WTC11 (cell line): ENCODE measurements at regions not wholly inside any gene's neighbourhood (a gene's known extent, or its start where the extent isn't known, plus 50 kb on each side); places are given as distances from the start of the nearest gene placed in this dataset.

Experiments used
- ATAC-seq: fragments of 200-7000 bp; cut with Tn5 transposase; 2 replicates; pipeline ENCODE4 v1.10.0; 2021; ENCODE audit warnings: mild to moderate bottlenecking, moderate library complexity
- CTCF ChIA-PET: fragments of 300-600 bp; sonication (Branson Sonifier 250); formaldehyde crosslinking; loops from one replicate; lab custom pipeline; 2021; ENCODE audit warnings: antibody characterized with exemption; lab: Charles Lee
- POLR2A ChIA-PET: fragments of 350-600 bp; sonication (Branson Sonifier 250); formaldehyde crosslinking; loops from one replicate; lab custom pipeline; 2021; ENCODE audit warnings: antibody characterized with exemption; lab: Charles Lee
- DNase-seq: peaks from one replicate; pipeline ENCODE4 v3.0.0; 2021; ENCODE audit warnings: low spot score
- H3K27ac Mint-ChIP-seq: 2 replicates; pipeline ENCODE4 v1.8.0; 2021; ENCODE audit warnings: mixed read lengths
- H3K27me3 Mint-ChIP-seq: 2 replicates; pipeline ENCODE4 v1.8.0; 2021; ENCODE audit warnings: low read depth, mild to moderate bottlenecking, moderate library complexity, mixed read lengths
- H3K36me3 Mint-ChIP-seq: 2 replicates; pipeline ENCODE4 v1.8.0; 2021; ENCODE audit warnings: mixed read lengths
- H3K4me1 Mint-ChIP-seq: 2 replicates; pipeline ENCODE4 v1.8.0; 2022; ENCODE audit warnings: mixed read lengths
- H3K4me3 Mint-ChIP-seq: 2 replicates; pipeline ENCODE4 v1.8.0; 2021; ENCODE audit warnings: mild to moderate bottlenecking, moderate library complexity, mixed read lengths
- H3K9me3 Mint-ChIP-seq: 2 replicates; pipeline ENCODE4 v1.8.0; 2021; ENCODE audit warnings: mixed read lengths
- AR ChIP-seq: fragments of 250-450 bp; sonication (Bioruptor Pico); IDR thresholded peaks from 2 replicates; pipeline ENCODE4 v1.9.0; 2021; ENCODE audit warnings: mild to moderate bottlenecking
- ATF1 ChIP-seq: sonication (generic); formaldehyde crosslinking; IDR thresholded peaks from 2 replicates; pipeline ENCODE4 v1.8.1; 2023; ENCODE audit warnings: mild to moderate bottlenecking, moderate library complexity, missing genetic modification reagents
- EMX1 ChIP-seq: fragments of 250-450 bp; sonication (Bioruptor Pico); IDR thresholded peaks from 2 replicates; pipeline ENCODE4 v1.8.0; 2021; ENCODE audit warnings: mild to moderate bottlenecking
- ESRRA ChIP-seq: sonication (generic); formaldehyde crosslinking; IDR thresholded peaks from 2 replicates; pipeline ENCODE4 v1.8.1; 2022; ENCODE audit warnings: mild to moderate bottlenecking, missing genetic modification reagents, borderline replicate concordance
- ETV6 ChIP-seq: sonication (generic); formaldehyde crosslinking; IDR thresholded peaks from 2 replicates; pipeline ENCODE4 v1.8.1; 2022; ENCODE audit warnings: mild to moderate bottlenecking, missing genetic modification reagents
- JUN ChIP-seq: sonication (generic); formaldehyde crosslinking; IDR thresholded peaks from 2 replicates; pipeline ENCODE4 v1.8.0; 2023; ENCODE audit warnings: mild to moderate bottlenecking, missing genetic modification reagents
- NR3C1 ChIP-seq: sonication (generic); formaldehyde crosslinking; conservative IDR thresholded peaks from 2 replicates; pipeline ENCODE4 v1.8.1; 2023; ENCODE audit warnings: low read depth, mild to moderate bottlenecking, missing genetic modification reagents
- OVOL2 ChIP-seq: fragments of 250-450 bp; sonication (Bioruptor Pico); IDR thresholded peaks from 2 replicates; pipeline ENCODE4 v1.9.0; 2021; ENCODE audit warnings: mild to moderate bottlenecking, borderline replicate concordance
- TCF7 ChIP-seq: sonication (generic); formaldehyde crosslinking; IDR thresholded peaks from 2 replicates; pipeline ENCODE4 v1.8.0; 2022; ENCODE audit warnings: mild to moderate bottlenecking, low read depth, missing genetic modification reagents, moderate library complexity
- ZNF121 ChIP-seq: sonication (generic); formaldehyde crosslinking; IDR thresholded peaks from 2 replicates; pipeline ENCODE4 v1.8.0; 2023; ENCODE audit warnings: missing genetic modification reagents
- ZNF232 ChIP-seq: sonication (generic); formaldehyde crosslinking; IDR thresholded peaks from 2 replicates; pipeline ENCODE4 v1.8.0; 2022; ENCODE audit warnings: mild to moderate bottlenecking, missing genetic modification reagents
- ZNF532 ChIP-seq: fragments of 250-450 bp; sonication (Bioruptor Pico); IDR thresholded peaks from 2 replicates; pipeline ENCODE4 v1.9.0; 2021; ENCODE audit warnings: mild to moderate bottlenecking, borderline replicate concordance
- TF ChIP-seq, protein P1 (sequence below): sonication (generic); formaldehyde crosslinking; IDR thresholded peaks from 2 replicates; pipeline ENCODE4 v1.8.1; 2023; ENCODE audit warnings: mild to moderate bottlenecking, missing genetic modification reagents, moderate library complexity
- TF ChIP-seq, protein P2 (sequence below): fragments of 200-600 bp; IDR thresholded peaks from 2 replicates; pipeline ENCODE4 v1.8.0; 2022; ENCODE audit warnings: antibody characterized with exemption
- TF ChIP-seq, protein P3 (sequence below): sonication (generic); formaldehyde crosslinking; IDR thresholded peaks from 2 replicates; pipeline ENCODE4 v1.8.1; 2023; ENCODE audit warnings: mild to moderate bottlenecking, missing genetic modification reagents
- TF ChIP-seq, protein P4 (sequence below): sonication (generic); formaldehyde crosslinking; IDR thresholded peaks from 2 replicates; pipeline ENCODE4 v1.8.0; 2022; ENCODE audit warnings: mild to moderate bottlenecking, missing genetic modification reagents
- TF ChIP-seq, protein P5 (sequence below): sonication (generic); formaldehyde crosslinking; IDR thresholded peaks from 2 replicates; pipeline ENCODE4 v1.8.1; 2023; ENCODE audit warnings: mild to moderate bottlenecking, moderate library complexity, missing genetic modification reagents
- TF ChIP-seq, protein P6 (sequence below): sonication (generic); formaldehyde crosslinking; IDR thresholded peaks from 2 replicates; pipeline ENCODE4 v1.8.0; 2022; ENCODE audit warnings: mild to moderate bottlenecking, missing genetic modification reagents

GRCh38 chr12:53803194-53803593, 51.4 kb upstream of the CISTR start:
- POLR2A ChIA-PET: interaction anchor here (0.5 kb wide), 1 partner anchor 84 kb away, joined by 4 read pairs; no protein-coding TSS in a partner anchor
- no peak overlapping the region for H3K4me3 Mint-ChIP-seq
- no peak for TF ChIP-seq JUN
- TF ChIP-seq AR (CRISPR knock-in tag): no peak
- TF ChIP-seq, protein P1, sequence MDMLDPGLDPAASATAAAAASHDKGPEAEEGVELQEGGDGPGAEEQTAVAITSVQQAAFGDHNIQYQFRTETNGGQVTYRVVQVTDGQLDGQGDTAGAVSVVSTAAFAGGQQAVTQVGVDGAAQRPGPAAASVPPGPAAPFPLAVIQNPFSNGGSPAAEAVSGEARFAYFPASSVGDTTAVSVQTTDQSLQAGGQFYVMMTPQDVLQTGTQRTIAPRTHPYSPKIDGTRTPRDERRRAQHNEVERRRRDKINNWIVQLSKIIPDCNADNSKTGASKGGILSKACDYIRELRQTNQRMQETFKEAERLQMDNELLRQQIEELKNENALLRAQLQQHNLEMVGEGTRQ (CRISPR knock-in tag): no peak
- TF ChIP-seq, protein P2, sequence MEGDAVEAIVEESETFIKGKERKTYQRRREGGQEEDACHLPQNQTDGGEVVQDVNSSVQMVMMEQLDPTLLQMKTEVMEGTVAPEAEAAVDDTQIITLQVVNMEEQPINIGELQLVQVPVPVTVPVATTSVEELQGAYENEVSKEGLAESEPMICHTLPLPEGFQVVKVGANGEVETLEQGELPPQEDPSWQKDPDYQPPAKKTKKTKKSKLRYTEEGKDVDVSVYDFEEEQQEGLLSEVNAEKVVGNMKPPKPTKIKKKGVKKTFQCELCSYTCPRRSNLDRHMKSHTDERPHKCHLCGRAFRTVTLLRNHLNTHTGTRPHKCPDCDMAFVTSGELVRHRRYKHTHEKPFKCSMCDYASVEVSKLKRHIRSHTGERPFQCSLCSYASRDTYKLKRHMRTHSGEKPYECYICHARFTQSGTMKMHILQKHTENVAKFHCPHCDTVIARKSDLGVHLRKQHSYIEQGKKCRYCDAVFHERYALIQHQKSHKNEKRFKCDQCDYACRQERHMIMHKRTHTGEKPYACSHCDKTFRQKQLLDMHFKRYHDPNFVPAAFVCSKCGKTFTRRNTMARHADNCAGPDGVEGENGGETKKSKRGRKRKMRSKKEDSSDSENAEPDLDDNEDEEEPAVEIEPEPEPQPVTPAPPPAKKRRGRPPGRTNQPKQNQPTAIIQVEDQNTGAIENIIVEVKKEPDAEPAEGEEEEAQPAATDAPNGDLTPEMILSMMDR: no peak
- no peak for TF ChIP-seq EMX1 (CRISPR knock-in tag)
- no peak for TF ChIP-seq OVOL2 (CRISPR knock-in tag)
- TF ChIP-seq NR3C1 (CRISPR knock-in tag): no peak
- TF ChIP-seq, protein P3, sequence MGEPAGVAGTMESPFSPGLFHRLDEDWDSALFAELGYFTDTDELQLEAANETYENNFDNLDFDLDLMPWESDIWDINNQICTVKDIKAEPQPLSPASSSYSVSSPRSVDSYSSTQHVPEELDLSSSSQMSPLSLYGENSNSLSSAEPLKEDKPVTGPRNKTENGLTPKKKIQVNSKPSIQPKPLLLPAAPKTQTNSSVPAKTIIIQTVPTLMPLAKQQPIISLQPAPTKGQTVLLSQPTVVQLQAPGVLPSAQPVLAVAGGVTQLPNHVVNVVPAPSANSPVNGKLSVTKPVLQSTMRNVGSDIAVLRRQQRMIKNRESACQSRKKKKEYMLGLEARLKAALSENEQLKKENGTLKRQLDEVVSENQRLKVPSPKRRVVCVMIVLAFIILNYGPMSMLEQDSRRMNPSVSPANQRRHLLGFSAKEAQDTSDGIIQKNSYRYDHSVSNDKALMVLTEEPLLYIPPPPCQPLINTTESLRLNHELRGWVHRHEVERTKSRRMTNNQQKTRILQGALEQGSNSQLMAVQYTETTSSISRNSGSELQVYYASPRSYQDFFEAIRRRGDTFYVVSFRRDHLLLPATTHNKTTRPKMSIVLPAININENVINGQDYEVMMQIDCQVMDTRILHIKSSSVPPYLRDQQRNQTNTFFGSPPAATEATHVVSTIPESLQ: no peak
- no peak for TF ChIP-seq ZNF532
- TF ChIP-seq ZNF121 (CRISPR knock-in tag): no peak
- TF ChIP-seq TCF7 (CRISPR knock-in tag): no peak
- no peak for TF ChIP-seq ZNF232
- no peak for TF ChIP-seq ATF1
- TF ChIP-seq ETV6 (CRISPR knock-in tag): no peak
- no peak for TF ChIP-seq ESRRA (CRISPR knock-in tag)
- TF ChIP-seq, protein P4, sequence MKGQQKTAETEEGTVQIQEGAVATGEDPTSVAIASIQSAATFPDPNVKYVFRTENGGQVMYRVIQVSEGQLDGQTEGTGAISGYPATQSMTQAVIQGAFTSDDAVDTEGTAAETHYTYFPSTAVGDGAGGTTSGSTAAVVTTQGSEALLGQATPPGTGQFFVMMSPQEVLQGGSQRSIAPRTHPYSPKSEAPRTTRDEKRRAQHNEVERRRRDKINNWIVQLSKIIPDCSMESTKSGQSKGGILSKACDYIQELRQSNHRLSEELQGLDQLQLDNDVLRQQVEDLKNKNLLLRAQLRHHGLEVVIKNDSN (CRISPR knock-in tag): no peak
- TF ChIP-seq, protein P5, sequence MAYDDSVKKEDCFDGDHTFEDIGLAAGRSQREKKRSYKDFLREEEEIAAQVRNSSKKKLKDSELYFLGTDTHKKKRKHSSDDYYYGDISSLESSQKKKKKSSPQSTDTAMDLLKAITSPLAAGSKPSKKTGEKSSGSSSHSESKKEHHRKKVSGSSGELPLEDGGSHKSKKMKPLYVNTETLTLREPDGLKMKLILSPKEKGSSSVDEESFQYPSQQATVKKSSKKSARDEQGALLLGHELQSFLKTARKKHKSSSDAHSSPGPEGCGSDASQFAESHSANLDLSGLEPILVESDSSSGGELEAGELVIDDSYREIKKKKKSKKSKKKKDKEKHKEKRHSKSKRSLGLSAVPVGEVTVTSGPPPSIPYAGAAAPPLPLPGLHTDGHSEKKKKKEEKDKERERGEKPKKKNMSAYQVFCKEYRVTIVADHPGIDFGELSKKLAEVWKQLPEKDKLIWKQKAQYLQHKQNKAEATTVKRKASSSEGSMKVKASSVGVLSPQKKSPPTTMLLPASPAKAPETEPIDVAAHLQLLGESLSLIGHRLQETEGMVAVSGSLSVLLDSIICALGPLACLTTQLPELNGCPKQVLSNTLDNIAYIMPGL (CRISPR knock-in tag): no peak
- TF ChIP-seq, protein P6, sequence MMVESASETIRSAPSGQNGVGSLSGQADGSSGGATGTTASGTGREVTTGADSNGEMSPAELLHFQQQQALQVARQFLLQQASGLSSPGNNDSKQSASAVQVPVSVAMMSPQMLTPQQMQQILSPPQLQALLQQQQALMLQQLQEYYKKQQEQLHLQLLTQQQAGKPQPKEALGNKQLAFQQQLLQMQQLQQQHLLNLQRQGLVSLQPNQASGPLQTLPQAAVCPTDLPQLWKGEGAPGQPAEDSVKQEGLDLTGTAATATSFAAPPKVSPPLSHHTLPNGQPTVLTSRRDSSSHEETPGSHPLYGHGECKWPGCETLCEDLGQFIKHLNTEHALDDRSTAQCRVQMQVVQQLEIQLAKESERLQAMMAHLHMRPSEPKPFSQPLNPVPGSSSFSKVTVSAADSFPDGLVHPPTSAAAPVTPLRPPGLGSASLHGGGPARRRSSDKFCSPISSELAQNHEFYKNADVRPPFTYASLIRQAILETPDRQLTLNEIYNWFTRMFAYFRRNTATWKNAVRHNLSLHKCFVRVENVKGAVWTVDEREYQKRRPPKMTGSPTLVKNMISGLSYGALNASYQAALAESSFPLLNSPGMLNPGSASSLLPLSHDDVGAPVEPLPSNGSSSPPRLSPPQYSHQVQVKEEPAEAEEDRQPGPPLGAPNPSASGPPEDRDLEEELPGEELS: no peak
- TF ChIP-seq, all 79 proteins: peak for 0
- Mint-ChIP-seq H3K27me3 (peaks cover 19% of the 10 kb centered on the region), H3K4me1 (peaks cover 24% of the 10 kb centered on the region), H3K36me3 (no peaks in the 10 kb centered on the region), H3K9me3 (no peaks in the 10 kb centered on the region), H3K27ac (no peak overlapping the region)
- ATAC-seq (no peak), DNase-seq (no peak)
- CTCF ChIA-PET: interaction anchor here (0.7 to 4.3 kb wide), 11 partner anchors 9 to 456 kb away, joined by 3 to 20 read pairs (median 5); no protein-coding TSS in a partner anchor
